Kidney (tissue), 13 donors: ENCODE measurements at regions not wholly inside any gene's neighbourhood (a gene's known extent, or its start where the extent isn't known, plus 50 kb on each side); places are given as distances from the start of the nearest gene placed in this dataset.

Source experiments
- DNase-seq, 5 donors: peaks; one replicate each; pipeline ENCODE4 v3.0.0-alpha.2; 2013 to 2020
- FAIRE-seq: peaks from 2 replicates; lab custom pipeline; 2012; peaks lifted over from hg19 to GRCh38; lab: Jason Lieb, UNC
- H3K27ac ChIP-seq, 2 donors: one replicate each; pipeline ENCODE4 v1.7.0; 2013; ENCODE audit warnings: low read depth in 2 of 2, low read length in 2 of 2, inconsistent platforms in 1 of 2
- H3K27me3 ChIP-seq: one replicate; pipeline ENCODE4 v1.7.1; 2013; ENCODE audit warnings: low read length, inconsistent platforms; ENCODE audit not compliant: control insufficient read depth, insufficient read depth
- H3K36me3 ChIP-seq, 3 donors: one replicate each; pipeline versions ENCODE4 v1.7.0 to v1.7.1; 2013; ENCODE audit warnings: low read length in 3 of 3, control low read depth in 1 of 3, inconsistent platforms in 1 of 3; ENCODE audit not compliant: insufficient read depth in 3 of 3, control insufficient read depth in 2 of 3
- H3K4me1 ChIP-seq, 3 donors: one replicate each; pipeline versions ENCODE4 v1.7.0 to v1.7.1; 2013; ENCODE audit warnings: low read length in 3 of 3, inconsistent platforms in 1 of 3, low read depth in 1 of 3; ENCODE audit not compliant: control insufficient read depth in 2 of 3, insufficient read depth in 2 of 3
- H3K4me3 ChIP-seq, 3 donors: one replicate each; pipeline versions ENCODE4 v1.7.0 to v1.8.1; 2013; ENCODE audit warnings: low read length in 3 of 3, control low read depth in 1 of 3, inconsistent platforms in 1 of 3
- H3K9ac ChIP-seq, 3 donors: one replicate each; pipeline versions ENCODE4 v1.7.0 to v1.7.1; 2013; ENCODE audit warnings: low read length in 3 of 3, control low read depth in 1 of 3, inconsistent platforms in 1 of 3
- H3K9me3 ChIP-seq, 3 donors: one replicate each; pipeline versions ENCODE4 v1.7.0 to v1.7.1; 2013; ENCODE audit warnings: low read length in 3 of 3, control low read depth in 1 of 3, inconsistent platforms in 1 of 3; ENCODE audit not compliant: control insufficient read depth in 2 of 3, insufficient read depth in 1 of 3
- intact Hi-C: fragments of 100-400 bp; cut with DNase I; formaldehyde crosslinking; loops from one replicate; pipeline ENCODE4 v1.11.1; 2022
- TF ChIP-seq, protein P1 (sequence below): IDR thresholded peaks from 3 replicates; pipeline ENCODE4 v1.5.1; 2012; ENCODE audit warnings: mild to moderate bottlenecking, moderate library complexity, borderline replicate concordance; ENCODE audit not compliant: insufficient read depth; ENCODE audit errors: extremely low read depth
- donor health status: control.
- donor health status: control.
- donor health status: control.
- donor health status: control.
- donor health status: control.
- donor health status: DM: yes; HTN: yes; CAD: no.
- donor health status: Normal renal cell carcinoma (clear cell type).

DNA sequence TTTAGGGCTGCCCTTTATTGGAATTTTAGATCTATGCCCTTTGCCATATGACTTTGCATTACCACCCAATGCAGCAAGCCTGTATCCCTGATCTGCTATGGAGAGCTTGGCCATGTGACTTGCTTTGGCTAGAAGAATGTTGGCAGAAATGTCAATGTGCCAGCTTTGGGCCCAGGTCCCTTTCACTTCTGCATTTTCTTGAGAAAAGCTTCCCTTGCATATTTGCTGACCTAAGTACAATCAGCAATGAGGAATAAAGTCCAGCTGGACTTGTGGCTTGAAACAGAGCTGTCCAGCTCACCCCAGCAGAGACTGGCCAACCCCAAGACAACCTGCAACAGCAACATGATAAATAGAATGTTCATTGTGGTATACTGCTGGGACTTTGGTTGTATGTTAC, 135.9 kb downstream of the PAH start:
- intact Hi-C loops, result no loop called here
- DNase-seq (no peak), FAIRE-seq (no peak)
- Histone ChIP-seq H3K9me3 (no peaks in the 10 kb centered on the region), H3K27ac (no peak overlapping the region), H3K36me3 (no peaks in the 10 kb centered on the region), H3K4me3 (no peak overlapping the region), H3K27me3 (no peaks in the 10 kb centered on the region), H3K9ac (no peak overlapping the region), H3K4me1 (no peaks in the 10 kb centered on the region)
- TF ChIP-seq, protein P1, sequence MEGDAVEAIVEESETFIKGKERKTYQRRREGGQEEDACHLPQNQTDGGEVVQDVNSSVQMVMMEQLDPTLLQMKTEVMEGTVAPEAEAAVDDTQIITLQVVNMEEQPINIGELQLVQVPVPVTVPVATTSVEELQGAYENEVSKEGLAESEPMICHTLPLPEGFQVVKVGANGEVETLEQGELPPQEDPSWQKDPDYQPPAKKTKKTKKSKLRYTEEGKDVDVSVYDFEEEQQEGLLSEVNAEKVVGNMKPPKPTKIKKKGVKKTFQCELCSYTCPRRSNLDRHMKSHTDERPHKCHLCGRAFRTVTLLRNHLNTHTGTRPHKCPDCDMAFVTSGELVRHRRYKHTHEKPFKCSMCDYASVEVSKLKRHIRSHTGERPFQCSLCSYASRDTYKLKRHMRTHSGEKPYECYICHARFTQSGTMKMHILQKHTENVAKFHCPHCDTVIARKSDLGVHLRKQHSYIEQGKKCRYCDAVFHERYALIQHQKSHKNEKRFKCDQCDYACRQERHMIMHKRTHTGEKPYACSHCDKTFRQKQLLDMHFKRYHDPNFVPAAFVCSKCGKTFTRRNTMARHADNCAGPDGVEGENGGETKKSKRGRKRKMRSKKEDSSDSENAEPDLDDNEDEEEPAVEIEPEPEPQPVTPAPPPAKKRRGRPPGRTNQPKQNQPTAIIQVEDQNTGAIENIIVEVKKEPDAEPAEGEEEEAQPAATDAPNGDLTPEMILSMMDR, result no peak

DNA sequence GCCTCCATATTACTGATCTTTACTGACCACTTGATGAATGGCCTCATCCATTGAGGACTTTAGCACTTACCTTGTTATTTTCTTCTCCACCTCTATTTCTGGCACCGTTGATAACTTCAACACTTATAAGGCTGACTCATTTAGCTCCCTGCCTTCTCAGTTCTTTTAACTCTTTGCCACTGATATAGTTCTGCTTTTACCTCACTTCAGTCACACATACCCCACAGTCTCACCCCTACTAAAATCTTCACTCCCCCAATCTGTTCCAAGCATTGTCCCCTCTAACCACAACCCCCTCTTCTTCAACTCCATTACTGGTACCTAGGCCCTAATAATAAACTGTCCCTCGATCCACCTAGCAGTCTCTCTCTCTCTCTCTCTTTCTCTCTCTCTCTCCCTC, 141.0 kb downstream of the PAH start:
- intact Hi-C loops, result no loop called here
- Histone ChIP-seq H3K9me3 (no peaks in the 10 kb centered on the region), H3K4me1 (no peaks in the 10 kb centered on the region), H3K4me3 (no peak overlapping the region), H3K27me3 (no peaks in the 10 kb centered on the region), H3K36me3 (no peaks in the 10 kb centered on the region), H3K9ac (no peak overlapping the region), H3K27ac (no peak overlapping the region)
- FAIRE-seq (no peak), DNase-seq (no peak)
- TF ChIP-seq, protein P1, result no peak

DNA sequence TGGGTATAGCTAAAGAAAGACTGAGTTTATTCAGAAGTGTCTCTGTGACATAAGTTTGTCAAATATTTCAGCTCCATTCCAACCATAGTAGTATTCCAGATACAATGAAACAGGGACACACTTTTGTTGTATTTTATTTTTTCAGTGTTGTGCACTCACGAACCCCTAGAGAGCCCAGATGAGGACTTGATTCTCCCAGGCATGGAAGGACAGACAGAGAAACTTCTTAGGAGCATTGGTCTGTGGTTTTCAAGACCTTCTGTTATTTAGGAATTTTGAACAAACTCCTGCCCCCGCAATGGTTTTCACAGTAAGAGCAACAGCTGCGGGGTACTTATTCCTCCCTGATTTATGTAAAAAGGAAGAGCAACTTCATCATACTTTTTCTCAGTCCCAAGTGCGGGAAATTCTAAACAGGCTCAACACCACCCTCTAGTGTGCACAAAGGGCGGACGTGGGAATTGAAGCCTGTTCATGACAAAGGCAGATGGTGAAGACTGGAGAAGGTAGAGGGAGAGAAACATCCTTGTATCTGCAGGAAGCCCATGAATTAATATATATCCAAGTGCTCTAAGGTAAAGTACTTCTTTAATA, 147.6 kb downstream of the PAH start:
- DNase-seq (peak in 4 of 5 donors; percentile 52 to 90 (median 76)), FAIRE-seq (peak; percentile 39)
- no peak overlapping the region for H3K4me3 ChIP-seq
- no peaks in the 10 kb centered on the region for H3K9me3 ChIP-seq
- no peak overlapping the region for H3K9ac ChIP-seq
- no peaks in the 10 kb centered on the region for H3K27me3 ChIP-seq
- H3K4me1 ChIP-seq, result no peaks in the 10 kb centered on the region
- TF ChIP-seq, protein P1, result peak; percentile 50
- no peak overlapping the region for H3K27ac ChIP-seq
- intact Hi-C loops, result no loop called here
- H3K36me3 ChIP-seq, result no peaks in the 10 kb centered on the region

DNA sequence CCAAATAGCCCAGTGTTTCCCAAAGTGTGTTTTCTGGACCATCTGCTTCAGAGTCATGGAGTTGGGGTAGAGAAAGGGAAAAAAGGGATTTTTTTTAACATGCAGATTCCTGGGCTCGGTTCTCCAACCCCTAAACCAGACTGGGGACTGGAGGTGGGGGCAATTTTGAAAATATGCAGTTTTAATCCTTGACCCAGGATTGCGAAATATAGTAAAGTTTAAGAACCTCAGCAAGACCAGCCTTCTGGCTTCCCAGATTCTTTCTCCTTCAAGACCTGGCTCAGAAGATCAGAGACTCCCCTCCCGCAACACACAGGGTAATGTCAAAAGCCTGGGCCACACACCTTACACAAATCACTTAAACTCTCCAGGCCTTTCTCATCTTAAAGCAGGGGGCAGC, 150.1 kb downstream of the PAH start:
- Histone ChIP-seq H3K9me3 (no peaks in the 10 kb centered on the region), H3K27me3 (no peaks in the 10 kb centered on the region), H3K4me3 (no peak overlapping the region), H3K4me1 (no peaks in the 10 kb centered on the region), H3K9ac (no peak overlapping the region), H3K27ac (no peak overlapping the region), H3K36me3 (no peaks in the 10 kb centered on the region)
- DNase-seq, result no peak
- intact Hi-C loops, result no loop called here
- TF ChIP-seq, protein P1, result no peak
- FAIRE-seq, result no peak
